Large intestine (tissue), 3 donors: ENCODE measurements at regions not wholly inside any gene's neighbourhood (a gene's known extent, or its start where the extent isn't known, plus 50 kb on each side); places are given as distances from the start of the nearest gene placed in this dataset.

Experiments used
- DNase-seq, 2 donors: peaks; one replicate each; pipeline versions ENCODE4 v3.0.0 to v3.0.0-alpha.2; 2013
- H3K27ac ChIP-seq: one replicate; pipeline ENCODE4 v1.5.1; 2013; ENCODE audit warnings: low read length
- H3K27me3 ChIP-seq: 2 replicates; pipeline ENCODE4 v1.6.1; 2013; ENCODE audit warnings: low read length; ENCODE audit not compliant: control insufficient read depth, insufficient read depth
- H3K36me3 ChIP-seq: 2 replicates; pipeline ENCODE4 v1.6.1; 2013; ENCODE audit warnings: low read length; ENCODE audit not compliant: control insufficient read depth, insufficient read depth
- H3K4me1 ChIP-seq: one replicate; pipeline ENCODE4 v1.6.1; 2013; ENCODE audit warnings: low read length; ENCODE audit not compliant: control insufficient read depth, insufficient read depth
- H3K4me3 ChIP-seq: one replicate; pipeline ENCODE4 v1.5.1; 2013; ENCODE audit warnings: low read length
- H3K9me3 ChIP-seq: one replicate; pipeline ENCODE4 v1.6.1; 2013; ENCODE audit warnings: mild to moderate bottlenecking, low read depth, low read length, moderate library complexity; ENCODE audit not compliant: control insufficient read depth
- WGBS: methylation state at CpG from one replicate; pipeline ENCODE4 v1.1.5; 2013; ENCODE audit warnings: low lambda C conversion rate; ENCODE audit not compliant: insufficient coverage; 5-methylcytosine and 5-hydroxymethylcytosine counted together

GRCh38 chr4:126775485-126776106, 857.2 kb upstream of the INTU start:
- no peak overlapping the region for H3K27ac ChIP-seq
- WGBS, result 89% methylated on average over 1 of the region's 5 CpGs
- H3K27me3 ChIP-seq, result no peaks in the 10 kb centered on the region

GRCh38 chr4:126776361-126776760, 856.4 kb upstream of the INTU start:
- Histone ChIP-seq H3K27me3 (no peaks in the 10 kb centered on the region), H3K4me1 (no peaks in the 10 kb centered on the region), H3K4me3 (no peak overlapping the region), H3K36me3 (no peaks in the 10 kb centered on the region), H3K9me3 (peaks cover 2% of the 10 kb centered on the region), H3K27ac (no peak overlapping the region)
- no peak for DNase-seq
- 46% methylated on average over 5 of the region's 5 CpGs for WGBS

More at GRCh38 chr4:126775485-126776106, 857.2 kb upstream of the INTU start:
- Histone ChIP-seq H3K4me3 (no peak overlapping the region), H3K4me1 (no peaks in the 10 kb centered on the region), H3K36me3 (no peaks in the 10 kb centered on the region), H3K9me3 (peaks cover 9% of the 10 kb centered on the region)
- DNase-seq, result no peak

GRCh38 chr4:126777649-126778048, 855.1 kb upstream of the INTU start:
- H3K27ac ChIP-seq, result no peak overlapping the region
- H3K4me1 ChIP-seq, result no peaks in the 10 kb centered on the region
- no peak overlapping the region for H3K4me3 ChIP-seq
- no CpG with 5 or more reads among the region's 1 CpG for WGBS
- no peaks in the 10 kb centered on the region for H3K36me3 ChIP-seq
- no peaks in the 10 kb centered on the region for H3K9me3 ChIP-seq
- no peaks in the 10 kb centered on the region for H3K27me3 ChIP-seq
- no peak for DNase-seq

- Histone ChIP-seq H3K4me1 (no peaks in the 10 kb centered on the region), H3K4me3 (no peak overlapping the region), H3K9me3 (no peaks in the 10 kb centered on the region), H3K27me3 (no peaks in the 10 kb centered on the region), H3K36me3 (no peaks in the 10 kb centered on the region), H3K27ac (no peak overlapping the region)
- no peak for DNase-seq
- WGBS, result 83% methylated on average over 1 of the region's 3 CpGs
Observed at GRCh38 chr4:126778348-126778747, 854.4 kb upstream of the INTU start.

- no CpG with 5 or more reads among the region's 4 CpGs for WGBS
- no peaks in the 10 kb centered on the region for H3K36me3 ChIP-seq
- no peak overlapping the region for H3K4me3 ChIP-seq
- no peak for DNase-seq
- H3K27ac ChIP-seq, result no peak overlapping the region
- no peaks in the 10 kb centered on the region for H3K27me3 ChIP-seq
- H3K4me1 ChIP-seq, result no peaks in the 10 kb centered on the region
- H3K9me3 ChIP-seq, result no peaks in the 10 kb centered on the region
Observed at GRCh38 chr4:126779001-126779400, 853.8 kb upstream of the INTU start.

GRCh38 chr4:126779436-126780166, 853.2 kb upstream of the INTU start:
- Histone ChIP-seq H3K27ac (no peak overlapping the region), H3K36me3 (no peaks in the 10 kb centered on the region), H3K9me3 (no peaks in the 10 kb centered on the region), H3K27me3 (no peaks in the 10 kb centered on the region), H3K4me3 (no peak overlapping the region), H3K4me1 (no peaks in the 10 kb centered on the region)
- no peak for DNase-seq
- 82% methylated on average over 2 of the region's 22 CpGs for WGBS

GRCh38 chr4:126783191-126783590, 849.6 kb upstream of the INTU start:
- Histone ChIP-seq H3K27me3 (no peaks in the 10 kb centered on the region), H3K9me3 (no peaks in the 10 kb centered on the region), H3K27ac (no peak overlapping the region), H3K4me3 (no peak overlapping the region), H3K4me1 (no peaks in the 10 kb centered on the region), H3K36me3 (no peaks in the 10 kb centered on the region)
- DNase-seq, result no peak
- WGBS, result 63% methylated on average over 1 of the region's 2 CpGs

- no peak overlapping the region for H3K27ac ChIP-seq
- no peaks in the 10 kb centered on the region for H3K4me1 ChIP-seq
- WGBS, result no CpG with 5 or more reads among the region's 2 CpGs
- DNase-seq, result no peak
- H3K36me3 ChIP-seq, result no peaks in the 10 kb centered on the region
- no peaks in the 10 kb centered on the region for H3K9me3 ChIP-seq
- no peak overlapping the region for H3K4me3 ChIP-seq
- H3K27me3 ChIP-seq, result no peaks in the 10 kb centered on the region
Observed at GRCh38 chr4:126784966-126785580, 847.7 kb upstream of the INTU start.

- DNase-seq, result no peak
- WGBS, result no CpG with 5 or more reads among the region's 1 CpG
- no peak overlapping the region for H3K27ac ChIP-seq
- no peak overlapping the region for H3K4me3 ChIP-seq
- no peaks in the 10 kb centered on the region for H3K36me3 ChIP-seq
- H3K27me3 ChIP-seq, result no peaks in the 10 kb centered on the region
- H3K9me3 ChIP-seq, result no peaks in the 10 kb centered on the region
- no peaks in the 10 kb centered on the region for H3K4me1 ChIP-seq
Observed at GRCh38 chr4:126790633-126791032, 842.1 kb upstream of the INTU start.

- Histone ChIP-seq H3K9me3 (no peaks in the 10 kb centered on the region), H3K27me3 (no peaks in the 10 kb centered on the region), H3K4me3 (no peak overlapping the region), H3K36me3 (no peaks in the 10 kb centered on the region), H3K27ac (no peak overlapping the region), H3K4me1 (no peaks in the 10 kb centered on the region)
- DNase-seq, result no peak
- 80% methylated on average over 1 of the region's 2 CpGs for WGBS
Observed at GRCh38 chr4:126794363-126794762, 838.4 kb upstream of the INTU start.
